ENCODE measurements at regions not wholly inside any gene's neighbourhood (a gene's known extent, or its start where the extent isn't known, plus 50 kb on each side); places are given as distances from the start of the nearest gene placed in this dataset.
"Not testable (repeated sequence)": the region's sequence is repeated elsewhere in the genome, so short reads cannot be mapped to it uniquely, and the experiment has no call there.

DNA sequence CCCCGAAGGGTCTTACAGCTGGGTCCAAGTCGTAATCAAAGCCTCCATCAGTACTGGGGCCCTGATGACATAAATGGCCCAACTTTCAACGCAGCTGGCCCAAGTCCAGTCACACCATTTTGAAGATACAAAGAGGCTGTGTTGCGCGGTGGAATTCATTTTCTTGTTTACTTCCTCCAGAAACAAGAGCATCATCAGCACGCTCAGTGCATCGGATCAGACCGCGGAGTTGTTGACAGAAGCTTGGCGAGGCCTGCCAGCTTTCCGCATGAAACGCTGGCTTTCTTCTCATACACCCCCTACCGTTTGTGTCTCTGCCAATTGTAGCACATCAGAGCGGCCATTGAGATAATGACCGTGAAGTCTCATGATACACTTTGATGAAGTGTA, 101.7 kb upstream of the SPATA31D4 start:
- Histone ChIP-seq H3K4me3 (no peak overlapping the region), H3K27me3 (no peaks in the 10 kb centered on the region), H3K9me3 (no peaks in the 10 kb centered on the region), H3K36me3 (no peaks in the 10 kb centered on the region)
- DNase-seq, result no peak

DNA sequence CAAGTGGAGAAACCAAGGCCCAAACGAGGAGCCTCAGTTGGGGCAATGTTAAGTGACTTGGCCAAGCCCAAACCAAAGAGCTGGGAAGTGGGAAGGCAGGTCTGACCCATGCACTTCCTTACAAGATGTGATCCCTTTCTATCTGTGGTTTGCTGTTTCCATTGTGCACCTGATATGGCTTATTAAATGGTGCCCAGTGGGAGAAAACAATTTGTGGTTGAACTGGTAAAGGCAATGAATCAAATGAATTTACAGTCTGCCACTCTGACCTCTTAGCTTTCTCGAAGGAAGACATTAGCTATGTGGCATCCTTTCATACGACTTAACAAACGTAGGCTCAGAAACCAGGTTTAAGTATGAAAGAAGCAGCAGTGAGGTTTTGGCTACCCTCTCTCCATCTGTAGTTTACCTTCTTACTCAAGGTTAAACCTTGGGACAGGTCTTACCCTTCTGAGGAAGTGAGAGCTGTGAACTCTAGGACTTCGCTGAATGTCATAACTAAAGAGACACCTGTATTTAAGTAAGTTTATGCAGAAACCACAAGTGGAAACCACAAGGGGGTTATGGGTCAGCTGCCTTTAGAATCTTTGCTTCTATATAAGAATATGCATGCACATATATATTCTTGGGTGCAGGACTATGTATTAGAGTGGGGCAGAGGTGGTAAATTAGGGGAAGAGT, 100.5 kb upstream of the SPATA31D4 start:
- no peaks in the 10 kb centered on the region for H3K27me3 ChIP-seq
- H3K36me3 ChIP-seq, result no peaks in the 10 kb centered on the region
- H3K4me3 ChIP-seq, result no peak overlapping the region
- DNase-seq, result no peak
- H3K9me3 ChIP-seq, result no peaks in the 10 kb centered on the region

GRCh38 chr9:81829195-81829882, 98.9 kb upstream of the SPATA31D4 start:
- H3K9me3 ChIP-seq, result no peaks in the 10 kb centered on the region
- H3K36me3 ChIP-seq, result no peaks in the 10 kb centered on the region
- no peak overlapping the region for H3K4me3 ChIP-seq
- no peaks in the 10 kb centered on the region for H3K27me3 ChIP-seq
- no peak for DNase-seq

DNA sequence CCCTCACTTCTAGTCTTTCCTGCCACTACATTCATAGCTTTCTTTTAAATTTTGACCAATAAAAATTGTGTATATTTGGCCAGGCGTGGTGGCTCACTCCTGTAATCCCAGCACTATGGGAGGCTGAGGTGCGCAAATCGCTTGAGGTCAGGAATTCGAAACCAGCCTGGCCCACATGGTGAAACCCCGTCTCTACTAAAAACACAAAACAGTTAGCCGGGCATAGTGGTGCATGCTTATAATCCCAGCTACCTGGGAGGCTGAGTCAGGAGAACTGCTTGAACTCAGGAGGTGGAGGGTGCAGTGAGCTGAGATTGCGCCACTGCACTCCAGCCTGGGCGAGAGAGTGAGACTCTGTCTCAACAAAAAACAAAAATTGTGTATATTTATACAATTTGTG, 97.8 kb upstream of the SPATA31D4 start:
- not testable (repeated sequence) for H3K27me3 ChIP-seq, H3K4me3 ChIP-seq, H3K9me3 ChIP-seq, H3K36me3 ChIP-seq, DNase-seq

GRCh38 chr9:81832571-81833285, 95.5 kb upstream of the SPATA31D4 start:
- no peaks in the 10 kb centered on the region for H3K9me3 ChIP-seq
- no peak overlapping the region for H3K4me3 ChIP-seq
- H3K27me3 ChIP-seq, result no peaks in the 10 kb centered on the region
- H3K36me3 ChIP-seq, result no peaks in the 10 kb centered on the region
- no peak for DNase-seq

DNA sequence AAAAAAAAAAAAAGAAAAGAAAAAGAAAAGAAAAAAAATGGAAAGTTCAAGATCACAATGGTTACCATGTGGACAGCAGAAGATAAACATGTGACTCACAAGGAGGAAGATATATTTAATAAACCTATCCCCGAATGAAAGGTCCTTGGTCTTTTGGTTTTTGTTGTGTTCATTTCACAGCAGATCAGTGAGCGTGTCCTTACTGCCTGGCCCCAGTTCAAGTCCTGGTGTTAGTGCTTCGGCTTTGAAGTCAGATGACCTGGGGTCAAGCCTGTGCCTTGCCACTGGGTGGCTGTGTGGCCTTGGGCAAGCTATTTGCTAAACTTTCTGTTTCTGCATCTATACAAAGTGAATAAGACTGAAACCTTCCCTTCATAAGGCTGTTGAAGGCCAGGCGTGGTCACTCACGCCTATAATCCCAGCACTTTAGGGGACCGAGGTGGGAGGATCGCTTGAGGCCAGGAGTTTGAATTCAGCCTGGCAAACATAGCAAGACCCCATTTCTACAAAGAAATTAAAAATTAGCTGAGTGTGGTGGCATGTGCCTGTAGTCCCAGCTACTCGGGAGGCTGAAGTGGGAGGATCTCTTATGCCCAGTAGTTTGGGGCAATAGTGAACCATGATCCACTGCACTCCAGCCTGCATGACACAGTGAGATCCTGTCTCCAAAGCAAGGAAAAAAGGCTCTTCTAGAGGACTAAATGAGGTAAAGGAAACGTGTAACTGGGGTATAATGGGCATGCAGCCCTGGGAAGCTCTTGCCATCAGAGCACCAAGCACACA, 94.5 kb upstream of the SPATA31D4 start:
- no peaks in the 10 kb centered on the region for H3K27me3 ChIP-seq
- no peak overlapping the region for H3K4me3 ChIP-seq
- no peaks in the 10 kb centered on the region for H3K36me3 ChIP-seq
- no peaks in the 10 kb centered on the region for H3K9me3 ChIP-seq
- no peak for DNase-seq

- no peaks in the 10 kb centered on the region for H3K9me3 ChIP-seq
- no peak overlapping the region for H3K4me3 ChIP-seq
- no peak for DNase-seq
- H3K36me3 ChIP-seq, result no peaks in the 10 kb centered on the region
- no peaks in the 10 kb centered on the region for H3K27me3 ChIP-seq
Observed at GRCh38 chr9:81841333-81841732, 86.9 kb upstream of the SPATA31D4 start.

DNA sequence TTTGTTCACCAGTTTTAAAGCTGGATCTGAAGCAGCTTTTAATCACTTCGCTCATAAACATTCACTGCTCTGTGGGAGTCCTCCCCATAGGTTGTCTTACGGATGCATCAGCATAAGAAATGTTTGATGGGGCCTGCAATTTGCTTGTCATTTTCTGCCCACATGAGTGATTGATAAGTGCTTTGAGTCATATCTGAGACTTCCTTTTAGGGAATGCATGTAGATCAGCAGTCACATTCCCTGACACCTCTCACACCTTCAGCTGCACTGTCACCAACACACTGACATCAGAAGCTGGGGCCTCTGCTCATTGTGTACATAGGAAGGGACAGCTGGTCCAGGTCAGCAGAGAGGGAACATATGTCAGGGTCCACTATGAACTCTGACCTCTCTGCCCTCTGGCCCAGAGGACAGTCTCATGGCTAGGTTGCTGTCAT, 84.1 kb upstream of the SPATA31D4 start:
- Histone ChIP-seq H3K36me3 (no peaks in the 10 kb centered on the region), H3K27me3 (no peaks in the 10 kb centered on the region), H3K9me3 (no peaks in the 10 kb centered on the region), H3K4me3 (no peak overlapping the region)
- DNase-seq, result no peak

DNA sequence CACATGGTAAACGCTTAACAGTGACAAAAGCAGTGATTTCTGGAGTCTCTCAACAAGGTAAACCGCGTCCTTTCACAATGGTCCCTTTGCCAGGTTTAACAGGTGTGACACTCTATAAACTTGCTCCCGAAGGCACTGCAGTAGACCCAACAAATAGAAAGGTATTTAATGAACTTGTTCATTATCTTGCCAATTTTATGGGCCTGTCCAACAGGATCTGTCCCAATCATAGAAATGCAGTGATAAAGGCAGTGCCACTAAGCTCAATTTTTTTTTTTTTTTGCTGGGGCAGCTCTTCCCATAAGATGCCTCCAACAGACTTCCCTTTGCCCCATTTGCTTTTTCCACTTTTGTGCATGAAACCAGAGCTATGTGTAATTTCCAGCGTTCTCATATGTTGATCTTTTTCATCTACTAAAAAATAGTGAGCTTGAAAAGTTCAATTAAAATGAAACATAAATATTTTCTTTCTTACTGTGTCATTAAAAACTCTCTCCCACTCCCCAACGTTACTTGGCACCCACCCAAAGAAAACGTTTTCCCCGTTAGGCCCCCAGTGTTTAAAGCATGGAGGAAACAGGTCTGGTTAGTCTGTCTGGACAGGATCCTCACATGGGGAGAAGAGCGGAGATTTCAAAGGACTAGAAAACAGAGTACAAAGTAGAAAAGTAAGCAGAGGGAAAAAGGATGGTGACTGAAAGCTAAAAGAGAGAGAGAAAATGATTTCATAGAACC, 80.9 kb upstream of the SPATA31D4 start:
- no peak for DNase-seq
- no peaks in the 10 kb centered on the region for H3K9me3 ChIP-seq
- no peaks in the 10 kb centered on the region for H3K36me3 ChIP-seq
- no peaks in the 10 kb centered on the region for H3K27me3 ChIP-seq
- H3K4me3 ChIP-seq, result no peak overlapping the region

DNA sequence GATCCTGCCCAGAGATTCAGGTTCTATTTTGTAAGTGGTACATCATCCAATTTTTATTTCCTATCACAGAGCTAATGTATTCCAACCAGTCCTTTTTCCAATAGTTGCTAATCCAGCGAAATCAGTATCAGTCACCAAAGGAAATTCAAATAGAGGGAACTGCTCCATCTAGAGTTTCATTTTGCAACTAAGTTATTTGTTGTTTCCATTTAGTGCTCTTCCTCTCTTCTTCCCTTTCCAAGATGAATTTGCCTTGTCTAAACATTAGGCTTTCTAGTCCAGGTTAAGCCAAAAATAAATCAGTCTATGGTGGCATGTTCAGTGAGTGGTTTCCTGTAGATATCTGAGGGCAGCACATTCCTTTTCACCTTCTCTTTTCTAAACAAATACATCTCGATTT, 79.8 kb upstream of the SPATA31D4 start:
- Histone ChIP-seq H3K27me3 (no peaks in the 10 kb centered on the region), H3K9me3 (no peaks in the 10 kb centered on the region), H3K36me3 (no peaks in the 10 kb centered on the region), H3K4me3 (no peak overlapping the region)
- no peak for DNase-seq

DNA sequence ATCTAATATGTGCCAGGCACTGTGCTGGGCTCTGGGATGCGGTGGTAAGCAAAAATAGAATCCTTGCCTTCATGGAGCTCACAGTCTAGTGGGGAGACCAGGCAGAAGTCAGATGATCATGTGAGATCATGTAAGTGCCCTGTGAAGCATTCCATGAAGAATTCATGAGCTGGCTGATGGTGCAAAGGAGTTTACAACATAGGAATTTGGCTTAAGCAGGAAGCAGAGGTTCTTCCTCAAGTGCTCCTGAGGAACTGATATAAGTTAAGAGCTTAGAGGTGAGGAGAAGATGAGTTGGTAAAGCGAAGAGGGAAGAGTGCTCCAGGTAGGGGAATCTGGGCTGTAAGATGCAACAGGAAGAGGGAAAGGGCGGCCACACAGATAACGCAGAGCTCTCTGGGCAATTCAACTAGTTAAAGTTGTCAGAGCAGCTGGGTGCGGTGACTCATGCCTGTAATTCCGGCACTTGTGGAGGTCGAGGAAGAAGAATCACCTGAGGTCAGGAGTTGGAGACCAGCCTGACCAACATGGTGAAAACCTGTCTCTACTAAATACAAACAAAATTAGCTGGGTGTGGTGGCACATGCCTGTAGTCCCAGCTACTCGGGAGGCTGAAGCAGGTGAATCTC, 78.5 kb upstream of the SPATA31D4 start:
- Histone ChIP-seq H3K9me3 (no peaks in the 10 kb centered on the region), H3K36me3 (no peaks in the 10 kb centered on the region), H3K27me3 (no peaks in the 10 kb centered on the region), H3K4me3 (no peak overlapping the region)
- DNase-seq, result no peak

- DNase-seq, result no peak
Observed at GRCh38 chr9:81850724-81851123, 77.5 kb upstream of the SPATA31D4 start.

GRCh38 chr9:81851340-81851739, 76.9 kb upstream of the SPATA31D4 start:
- Histone ChIP-seq H3K9me3 (no peaks in the 10 kb centered on the region), H3K36me3 (no peaks in the 10 kb centered on the region), H3K27me3 (no peaks in the 10 kb centered on the region), H3K4me3 (no peak overlapping the region)
- no peak for DNase-seq

More at GRCh38 chr9:81850724-81851123, 77.5 kb upstream of the SPATA31D4 start:
- H3K36me3 ChIP-seq, result no peaks in the 10 kb centered on the region
- H3K9me3 ChIP-seq, result no peaks in the 10 kb centered on the region
- H3K27me3 ChIP-seq, result no peaks in the 10 kb centered on the region
- no peak overlapping the region for H3K4me3 ChIP-seq

- DNase-seq, result no peak
- Histone ChIP-seq H3K4me3 (no peak overlapping the region), H3K27me3 (no peaks in the 10 kb centered on the region)
Observed at GRCh38 chr9:81852820-81853219, 75.4 kb upstream of the SPATA31D4 start.

GRCh38 chr9:81855538-81855937, 72.7 kb upstream of the SPATA31D4 start:
- no peaks in the 10 kb centered on the region for H3K36me3 ChIP-seq
- no peak for DNase-seq
- no peaks in the 10 kb centered on the region for H3K27me3 ChIP-seq
- H3K4me3 ChIP-seq, result no peak overlapping the region
- no peaks in the 10 kb centered on the region for H3K9me3 ChIP-seq

More at GRCh38 chr9:81852820-81853219, 75.4 kb upstream of the SPATA31D4 start:
- H3K9me3 ChIP-seq, result no peaks in the 10 kb centered on the region
- no peaks in the 10 kb centered on the region for H3K36me3 ChIP-seq
